ENCODE measurements at regions not wholly inside any gene's neighbourhood (a gene's known extent, or its start where the extent isn't known, plus 50 kb on each side); places are given as distances from the start of the nearest gene placed in this dataset.

DNA sequence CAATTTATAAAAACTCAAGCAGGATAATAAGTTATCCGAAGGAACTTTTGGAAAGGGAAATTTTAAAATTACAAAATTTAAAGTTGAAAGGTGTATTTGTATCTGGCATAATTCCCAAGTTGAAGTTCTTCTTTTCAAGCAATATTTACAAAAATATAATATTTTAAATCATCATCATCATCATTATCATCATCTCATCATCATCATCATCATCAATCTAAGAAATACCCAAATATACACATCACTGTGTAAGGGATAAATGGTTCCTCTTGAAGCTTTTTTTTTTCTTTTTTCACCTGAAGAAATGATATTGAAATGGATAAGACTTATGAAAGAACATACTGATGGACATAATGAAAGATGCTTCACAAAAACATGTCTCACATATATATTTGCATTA lies 254.9 kb upstream of the ARRDC3 start:
- Histone ChIP-seq H3K9me3 (ENCODE audit: control insufficient read depth in 2 of 2, low read length in 2 of 2) (no peaks in the 10 kb centered on the region), H3K27me3 (ENCODE audit: control insufficient read depth, insufficient read depth, low read length) (no peaks in the 10 kb centered on the region), H3K4me3 (ENCODE audit: low read depth, low read length) (no peak overlapping the region), H3K36me3 (ENCODE audit: control insufficient read depth, insufficient read depth, low read length) (no peaks in the 10 kb centered on the region), H3K4me1 (ENCODE audit: control insufficient read depth, insufficient read depth, low read length, poor library complexity, severe bottlenecking) (no peaks in the 10 kb centered on the region), H3K27ac (ENCODE audit: insufficient read depth, low read length, poor library complexity, severe bottlenecking) (no peak overlapping the region)
- no peak overlapping the region for H3K4me3 Mint-ChIP-seq
- H3K4me1 Mint-ChIP-seq: no peaks in the 10 kb centered on the region
- no peak overlapping the region for H3K27ac Mint-ChIP-seq
- no peak for ATAC-seq (ENCODE audit: low read depth in 2 of 2)
- no peak for DNase-seq
- no peaks in the 10 kb centered on the region for H3K27me3 Mint-ChIP-seq
- H3K36me3 Mint-ChIP-seq: no peaks in the 10 kb centered on the region
- H3K9me3 Mint-ChIP-seq: no peaks in the 10 kb centered on the region

DNA sequence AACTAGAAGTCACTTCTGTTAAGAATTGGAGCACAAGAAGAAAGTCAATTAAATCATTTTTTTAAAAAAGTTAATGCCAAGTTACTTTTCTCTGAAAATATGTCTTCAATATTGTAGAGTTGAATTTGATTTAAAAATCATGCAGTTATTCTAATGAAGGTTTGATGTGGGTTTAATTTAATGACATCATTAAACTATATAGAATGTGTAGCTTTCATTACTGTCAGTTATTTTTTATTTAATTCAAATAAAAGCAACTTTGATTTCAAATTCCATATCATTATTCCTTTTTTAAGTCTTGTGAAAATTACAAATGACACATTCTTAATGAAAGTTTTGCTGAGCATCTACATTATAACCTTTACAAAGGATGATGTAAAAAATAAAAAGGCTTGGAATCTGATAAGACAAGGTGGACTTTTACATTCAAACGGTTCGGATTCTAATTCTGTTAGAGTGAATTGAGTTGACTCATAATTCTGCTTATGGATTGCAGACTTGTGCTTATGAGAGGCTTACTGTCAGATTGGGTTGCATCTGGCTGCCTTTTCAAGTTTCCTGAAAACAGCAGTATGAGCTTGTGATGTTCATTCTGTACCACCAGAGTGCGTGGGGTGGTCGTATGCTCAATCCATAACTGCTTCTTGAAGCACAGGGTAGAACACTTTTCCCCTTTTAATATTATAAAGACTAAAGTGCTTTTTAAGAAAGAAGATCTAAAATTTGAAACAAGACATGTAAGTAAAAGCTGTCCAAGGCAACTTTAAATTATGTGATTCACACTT lies 253.0 kb upstream of the ARRDC3 start:
- no peaks in the 10 kb centered on the region for H3K36me3 ChIP-seq (ENCODE audit: control insufficient read depth, insufficient read depth, low read length)
- DNase-seq (no peak), ATAC-seq (ENCODE audit: low read depth in 2 of 2) (no peak)
- Mint-ChIP-seq H3K4me3 (no peak overlapping the region), H3K4me1 (no peaks in the 10 kb centered on the region), H3K36me3 (no peaks in the 10 kb centered on the region), H3K27me3 (no peaks in the 10 kb centered on the region), H3K9me3 (no peaks in the 10 kb centered on the region), H3K27ac (no peak overlapping the region)
- H3K27ac ChIP-seq (ENCODE audit: insufficient read depth, low read length, poor library complexity, severe bottlenecking): no peak overlapping the region
- H3K27me3 ChIP-seq (ENCODE audit: control insufficient read depth, insufficient read depth, low read length): no peaks in the 10 kb centered on the region
- H3K4me3 ChIP-seq (ENCODE audit: low read depth, low read length): no peak overlapping the region
- H3K4me1 ChIP-seq (ENCODE audit: control insufficient read depth, insufficient read depth, low read length, poor library complexity, severe bottlenecking): no peaks in the 10 kb centered on the region
- H3K9me3 ChIP-seq (ENCODE audit: control insufficient read depth in 2 of 2, low read length in 2 of 2): no peaks in the 10 kb centered on the region

DNA sequence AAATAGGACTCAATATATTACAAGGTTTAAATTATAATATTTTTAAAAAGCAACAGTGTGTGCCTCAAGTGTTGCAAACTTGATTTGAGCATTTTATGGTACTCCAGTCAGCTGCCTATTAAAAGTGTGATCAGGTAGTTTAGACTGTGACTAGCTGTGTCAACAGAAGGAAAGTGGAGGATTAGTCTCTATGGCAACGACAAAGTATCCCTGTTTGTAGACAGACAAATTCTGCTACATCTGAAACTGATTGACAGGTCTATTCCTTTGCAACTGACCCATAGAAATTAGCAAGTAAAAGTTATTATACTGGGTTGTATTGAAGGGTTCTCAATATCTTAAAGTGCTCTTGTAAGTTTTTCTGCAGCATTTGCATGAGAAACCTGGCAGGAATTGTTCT lies 249.8 kb upstream of the ARRDC3 start:
- Mint-ChIP-seq H3K4me1 (no peaks in the 10 kb centered on the region), H3K36me3 (no peaks in the 10 kb centered on the region), H3K27ac (no peak overlapping the region), H3K27me3 (no peaks in the 10 kb centered on the region), H3K9me3 (peaks cover 0 to 2% (median 0%) of the 10 kb centered on the region in 7 donors), H3K4me3 (no peak overlapping the region)
- H3K4me3 ChIP-seq (ENCODE audit: low read depth, low read length): no peak overlapping the region
- H3K36me3 ChIP-seq (ENCODE audit: control insufficient read depth, insufficient read depth, low read length): no peaks in the 10 kb centered on the region
- ATAC-seq (ENCODE audit: low read depth in 2 of 2) (no peak), DNase-seq (no peak)
- no peak overlapping the region for H3K27ac ChIP-seq (ENCODE audit: insufficient read depth, low read length, poor library complexity, severe bottlenecking)
- H3K9me3 ChIP-seq (ENCODE audit: control insufficient read depth in 2 of 2, low read length in 2 of 2): no peaks in the 10 kb centered on the region
- no peaks in the 10 kb centered on the region for H3K27me3 ChIP-seq (ENCODE audit: control insufficient read depth, insufficient read depth, low read length)
- no peaks in the 10 kb centered on the region for H3K4me1 ChIP-seq (ENCODE audit: control insufficient read depth, insufficient read depth, low read length, poor library complexity, severe bottlenecking)

DNA sequence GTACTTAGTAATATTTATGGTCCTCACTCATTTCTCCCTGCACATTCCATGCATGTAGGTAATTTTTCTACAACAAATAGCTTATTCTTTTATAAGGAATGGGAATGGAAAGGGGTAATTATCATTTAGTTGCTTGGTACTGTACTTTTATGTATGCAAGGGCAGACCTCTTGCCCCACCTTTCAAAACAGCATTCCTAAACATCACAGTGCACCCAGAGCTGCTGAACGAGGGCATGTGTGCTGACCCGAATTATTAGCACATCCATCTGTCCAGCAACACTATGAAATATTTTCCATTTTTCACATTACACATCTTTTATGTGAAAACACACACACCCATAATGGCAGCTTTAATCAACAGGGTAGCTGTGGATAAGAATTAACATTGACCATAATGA lies 228.6 kb upstream of the ARRDC3 start:
- Mint-ChIP-seq H3K4me3 (no peak overlapping the region), H3K27ac (no peak overlapping the region), H3K9me3 (peaks cover 0 to 2% (median 0%) of the 10 kb centered on the region in 7 donors), H3K36me3 (no peaks in the 10 kb centered on the region), H3K4me1 (no peaks in the 10 kb centered on the region), H3K27me3 (no peaks in the 10 kb centered on the region)
- ATAC-seq (ENCODE audit: low read depth in 2 of 2) (no peak), DNase-seq (no peak)
- H3K4me3 ChIP-seq (ENCODE audit: low read depth, low read length): no peak overlapping the region
- no peaks in the 10 kb centered on the region for H3K36me3 ChIP-seq (ENCODE audit: control insufficient read depth, insufficient read depth, low read length)
- no peaks in the 10 kb centered on the region for H3K4me1 ChIP-seq (ENCODE audit: control insufficient read depth, insufficient read depth, low read length, poor library complexity, severe bottlenecking)
- no peak overlapping the region for H3K27ac ChIP-seq (ENCODE audit: insufficient read depth, low read length, poor library complexity, severe bottlenecking)
- H3K27me3 ChIP-seq (ENCODE audit: control insufficient read depth, insufficient read depth, low read length): no peaks in the 10 kb centered on the region
- H3K9me3 ChIP-seq (ENCODE audit: control insufficient read depth in 2 of 2, low read length in 2 of 2): no peaks in the 10 kb centered on the region

DNA sequence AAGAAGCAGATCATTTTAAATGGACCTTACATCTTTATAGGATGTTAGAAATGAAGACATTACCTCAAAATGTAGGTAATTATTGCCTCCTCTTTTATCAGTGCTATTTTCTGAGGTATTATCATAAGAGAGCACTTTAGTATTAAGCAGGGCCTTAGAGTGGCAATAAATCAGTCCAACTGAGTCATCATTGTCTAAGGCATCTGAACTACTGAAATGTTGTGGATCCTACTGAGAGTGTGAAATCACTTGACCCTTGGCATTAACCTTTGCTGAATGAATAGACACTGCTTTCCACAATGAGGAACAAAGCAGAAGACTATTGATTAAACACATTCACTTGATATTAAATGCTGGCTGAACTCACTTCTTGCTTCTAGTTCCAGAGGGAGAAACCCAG lies 224.6 kb upstream of the ARRDC3 start:
- Histone ChIP-seq H3K9me3 (ENCODE audit: control insufficient read depth in 2 of 2, low read length in 2 of 2) (no peaks in the 10 kb centered on the region), H3K27ac (ENCODE audit: insufficient read depth, low read length, poor library complexity, severe bottlenecking) (no peak overlapping the region), H3K4me3 (ENCODE audit: low read depth, low read length) (no peak overlapping the region), H3K27me3 (ENCODE audit: control insufficient read depth, insufficient read depth, low read length) (no peaks in the 10 kb centered on the region), H3K36me3 (ENCODE audit: control insufficient read depth, insufficient read depth, low read length) (no peaks in the 10 kb centered on the region), H3K4me1 (ENCODE audit: control insufficient read depth, insufficient read depth, low read length, poor library complexity, severe bottlenecking) (no peaks in the 10 kb centered on the region)
- Mint-ChIP-seq H3K4me3 (no peak overlapping the region), H3K9me3 (peaks cover 0 to 2% (median 0%) of the 10 kb centered on the region in 7 donors), H3K27me3 (no peaks in the 10 kb centered on the region), H3K36me3 (no peaks in the 10 kb centered on the region), H3K4me1 (no peaks in the 10 kb centered on the region), H3K27ac (no peak overlapping the region)
- DNase-seq (no peak), ATAC-seq (ENCODE audit: low read depth in 2 of 2) (no peak)

DNA sequence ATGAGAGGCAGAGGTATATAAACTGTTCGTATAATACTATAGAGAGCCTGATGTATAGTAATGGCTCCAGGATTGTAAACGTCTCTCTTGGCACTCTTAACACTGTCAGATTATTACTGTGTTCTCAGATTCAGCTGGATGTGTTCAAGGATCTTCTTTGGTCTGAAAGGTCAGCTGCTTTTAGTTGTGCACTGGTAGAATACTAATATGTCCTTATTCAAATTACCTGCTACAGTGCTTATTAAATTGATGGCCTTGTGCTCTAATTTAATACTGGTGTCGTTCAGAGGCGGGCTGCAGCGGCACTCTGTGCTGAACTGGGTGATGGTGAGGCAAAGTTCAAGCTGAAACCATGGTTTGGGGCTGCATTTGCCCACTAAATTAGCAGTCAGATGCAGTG lies 216.7 kb upstream of the ARRDC3 start:
- Histone ChIP-seq H3K4me1 (ENCODE audit: control insufficient read depth, insufficient read depth, low read length, poor library complexity, severe bottlenecking) (no peaks in the 10 kb centered on the region), H3K9me3 (ENCODE audit: control insufficient read depth in 2 of 2, low read length in 2 of 2) (no peaks in the 10 kb centered on the region), H3K36me3 (ENCODE audit: control insufficient read depth, insufficient read depth, low read length) (no peaks in the 10 kb centered on the region), H3K27ac (ENCODE audit: insufficient read depth, low read length, poor library complexity, severe bottlenecking) (no peak overlapping the region), H3K4me3 (ENCODE audit: low read depth, low read length) (no peak overlapping the region), H3K27me3 (ENCODE audit: control insufficient read depth, insufficient read depth, low read length) (no peaks in the 10 kb centered on the region)
- Mint-ChIP-seq H3K4me1 (no peaks in the 10 kb centered on the region), H3K4me3 (no peak overlapping the region), H3K36me3 (no peaks in the 10 kb centered on the region), H3K9me3 (peaks cover 0 to 7% (median 0%) of the 10 kb centered on the region in 7 donors), H3K27ac (no peak overlapping the region), H3K27me3 (no peaks in the 10 kb centered on the region)
- DNase-seq (no peak), ATAC-seq (ENCODE audit: low read depth in 2 of 2) (no peak)

DNA sequence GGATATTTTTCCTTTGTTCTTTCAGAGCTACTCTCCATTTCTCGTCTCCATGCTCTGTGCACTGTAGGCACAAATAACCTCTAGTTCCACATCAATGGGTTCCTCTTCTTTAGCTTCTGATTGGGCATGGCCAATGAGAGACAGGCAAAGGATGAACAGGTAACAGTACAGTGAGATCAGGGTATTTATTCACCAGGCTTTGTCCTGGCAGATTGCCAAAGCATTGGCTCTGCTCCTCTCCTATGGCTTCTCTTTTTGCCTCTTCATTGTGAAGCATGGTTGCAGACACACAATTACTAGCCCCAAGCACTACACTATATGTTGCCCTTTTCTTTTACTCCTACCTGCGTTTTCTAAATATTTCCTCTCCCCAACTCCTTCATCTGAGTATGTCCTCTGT lies 215.1 kb upstream of the ARRDC3 start:
- Mint-ChIP-seq H3K9me3 (peaks cover 0 to 9% (median 5%) of the 10 kb centered on the region in 7 donors), H3K27me3 (no peaks in the 10 kb centered on the region), H3K27ac (no peak overlapping the region), H3K4me1 (no peaks in the 10 kb centered on the region), H3K36me3 (no peaks in the 10 kb centered on the region), H3K4me3 (no peak overlapping the region)
- Histone ChIP-seq H3K27me3 (ENCODE audit: control insufficient read depth, insufficient read depth, low read length) (no peaks in the 10 kb centered on the region), H3K4me3 (ENCODE audit: low read depth, low read length) (no peak overlapping the region), H3K9me3 (ENCODE audit: control insufficient read depth in 2 of 2, low read length in 2 of 2) (peaks cover 3 to 5% of the 10 kb centered on the region in 2 experiments), H3K27ac (ENCODE audit: insufficient read depth, low read length, poor library complexity, severe bottlenecking) (no peak overlapping the region), H3K4me1 (ENCODE audit: control insufficient read depth, insufficient read depth, low read length, poor library complexity, severe bottlenecking) (no peaks in the 10 kb centered on the region), H3K36me3 (ENCODE audit: control insufficient read depth, insufficient read depth, low read length) (no peaks in the 10 kb centered on the region)
- no peak for DNase-seq
- ATAC-seq (ENCODE audit: low read depth in 2 of 2): no peak

DNA sequence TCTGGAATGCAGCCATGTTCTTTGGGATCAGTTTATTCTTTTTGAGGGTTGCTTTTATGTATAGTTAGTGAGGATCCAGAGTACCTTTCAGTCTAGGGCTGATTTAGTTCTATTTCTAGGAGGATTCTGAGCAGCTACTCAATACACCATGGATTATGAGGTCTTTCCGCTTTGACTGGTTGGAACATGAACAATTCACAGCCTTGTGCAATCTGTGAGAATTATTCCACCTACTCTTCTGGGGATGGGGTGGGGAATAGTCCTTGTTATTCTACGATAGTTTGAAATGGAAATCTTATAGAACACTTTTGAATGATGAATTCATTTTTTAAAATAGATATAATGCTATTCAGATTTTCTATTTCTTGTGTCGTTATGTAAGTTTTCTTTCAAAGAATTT lies 212.3 kb upstream of the ARRDC3 start:
- Histone ChIP-seq H3K4me3 (ENCODE audit: low read depth, low read length) (no peak overlapping the region), H3K36me3 (ENCODE audit: control insufficient read depth, insufficient read depth, low read length) (no peaks in the 10 kb centered on the region), H3K4me1 (ENCODE audit: control insufficient read depth, insufficient read depth, low read length, poor library complexity, severe bottlenecking) (no peaks in the 10 kb centered on the region), H3K27ac (ENCODE audit: insufficient read depth, low read length, poor library complexity, severe bottlenecking) (no peak overlapping the region), H3K9me3 (ENCODE audit: control insufficient read depth in 2 of 2, low read length in 2 of 2) (peaks cover 3 to 15% of the 10 kb centered on the region in 2 experiments), H3K27me3 (ENCODE audit: control insufficient read depth, insufficient read depth, low read length) (no peaks in the 10 kb centered on the region)
- Mint-ChIP-seq H3K4me1 (no peaks in the 10 kb centered on the region), H3K9me3 (peaks cover 0 to 18% (median 11%) of the 10 kb centered on the region in 7 donors), H3K27me3 (no peaks in the 10 kb centered on the region), H3K27ac (no peak overlapping the region), H3K36me3 (no peaks in the 10 kb centered on the region), H3K4me3 (no peak overlapping the region)
- no peak for ATAC-seq (ENCODE audit: low read depth in 2 of 2)
- no peak for DNase-seq

All from CD4-positive, CD25-positive, alpha-beta regulatory T cell (primary cell).